GM12875 (cell line): ENCODE measurements at regions not wholly inside any gene's neighbourhood (a gene's known extent, or its start where the extent isn't known, plus 50 kb on each side); places are given as distances from the start of the nearest gene placed in this dataset.

ENCODE experiments used
- H3K4me3 ChIP-seq: one replicate; pipeline ENCODE4 v1.5.1; 2011; ENCODE audit warnings: low read depth, low read length, control low read depth
- CTCF ChIP-seq: IDR thresholded peaks from 2 replicates; pipeline ENCODE4 v1.5.1; 2011; ENCODE audit warnings: low read depth, mild to moderate bottlenecking, control low read depth, inconsistent platforms, low read length, moderate library complexity, borderline replicate concordance; ENCODE audit not compliant: insufficient read depth

- H3K4me3 ChIP-seq, result no peak overlapping the region
- TF ChIP-seq CTCF, result no peak
Measured at GRCh38 chr11:92306966-92307510, 82.4 kb downstream of the FAT3 start.

- no peak for TF ChIP-seq CTCF
Measured at GRCh38 chr11:92308366-92308765, 83.7 kb downstream of the FAT3 start.

GRCh38 chr11:92311616-92312449 is 87.2 kb downstream of the FAT3 start:
- H3K4me3 ChIP-seq, result no peak overlapping the region
- no peak for TF ChIP-seq CTCF

More at GRCh38 chr11:92308366-92308765, 83.7 kb downstream of the FAT3 start:
- H3K4me3 ChIP-seq, result no peak overlapping the region

- no peak overlapping the region for H3K4me3 ChIP-seq
- no peak for TF ChIP-seq CTCF
Measured at GRCh38 chr11:92313784-92314183, 89.2 kb downstream of the FAT3 start.

GRCh38 chr11:92314499-92314898 is 89.9 kb downstream of the FAT3 start:
- no peak for TF ChIP-seq CTCF
- H3K4me3 ChIP-seq, result no peak overlapping the region

GRCh38 chr11:92316106-92316809 is 91.6 kb downstream of the FAT3 start:
- no peak for TF ChIP-seq CTCF
- no peak overlapping the region for H3K4me3 ChIP-seq
